Lower leg skin (tissue), 4 donors: ENCODE measurements at regions not wholly inside any gene's neighbourhood (a gene's known extent, or its start where the extent isn't known, plus 50 kb on each side); places are given as distances from the start of the nearest gene placed in this dataset.

ENCODE experiments used
- DNase-seq, 2 donors: peaks; one replicate each; pipeline ENCODE4 v3.0.0-alpha.2; 2019; ENCODE audit warnings: low spot score in 2 of 2
- H3K4me3 ChIP-seq: fragments of 200-600 bp; sonication (generic); 2 replicates; pipeline ENCODE4 v1.5.1; 2017; ENCODE audit warnings: mild to moderate bottlenecking, low read depth; ENCODE audit not compliant: poor library complexity, severe bottlenecking
- CTCF ChIP-seq, 3 donors: fragments of 450-650 bp; IDR thresholded peaks; one replicate each; pipeline ENCODE4 v1.5.1; 2016; ENCODE audit warnings: antibody characterized with exemption in 3 of 3, mild to moderate bottlenecking in 3 of 3, moderate library complexity in 2 of 3
- POLR2A ChIP-seq, 2 donors: fragments of 450-650 bp; IDR thresholded peaks; one replicate each; pipeline ENCODE4 v1.6.1; 2016 to 2017; ENCODE audit warnings: antibody characterized with exemption in 2 of 2, mild to moderate bottlenecking in 1 of 2, moderate library complexity in 1 of 2
- whole genome bisulfite sequencing, 2 donors: methylation state at CpG; one replicate each; pipeline ENCODE4 v1.1.5; 2018; 5-methylcytosine and 5-hydroxymethylcytosine counted together
- intact Hi-C: fragments of 100-400 bp; cut with DNase I; formaldehyde crosslinking; loops from one replicate; pipeline ENCODE4 v1.15.0; 2023; ENCODE audit warnings: low total_unique reads

GRCh38 chr6:100267721-100268123 lies 197.0 kb downstream of the SIM1 start:
- TF ChIP-seq CTCF (IDR thresholded peaks at IDR 0.05) (no peak), POLR2A (IDR thresholded peaks at IDR 0.05) (no peak)
- WGBS, 2 donors, result 68 to 86% methylated on average over 1 of the region's 1 CpG
- intact Hi-C loops, result no loop called here
- no peak overlapping the region for H3K4me3 ChIP-seq
- DNase-seq, result no peak

DNA sequence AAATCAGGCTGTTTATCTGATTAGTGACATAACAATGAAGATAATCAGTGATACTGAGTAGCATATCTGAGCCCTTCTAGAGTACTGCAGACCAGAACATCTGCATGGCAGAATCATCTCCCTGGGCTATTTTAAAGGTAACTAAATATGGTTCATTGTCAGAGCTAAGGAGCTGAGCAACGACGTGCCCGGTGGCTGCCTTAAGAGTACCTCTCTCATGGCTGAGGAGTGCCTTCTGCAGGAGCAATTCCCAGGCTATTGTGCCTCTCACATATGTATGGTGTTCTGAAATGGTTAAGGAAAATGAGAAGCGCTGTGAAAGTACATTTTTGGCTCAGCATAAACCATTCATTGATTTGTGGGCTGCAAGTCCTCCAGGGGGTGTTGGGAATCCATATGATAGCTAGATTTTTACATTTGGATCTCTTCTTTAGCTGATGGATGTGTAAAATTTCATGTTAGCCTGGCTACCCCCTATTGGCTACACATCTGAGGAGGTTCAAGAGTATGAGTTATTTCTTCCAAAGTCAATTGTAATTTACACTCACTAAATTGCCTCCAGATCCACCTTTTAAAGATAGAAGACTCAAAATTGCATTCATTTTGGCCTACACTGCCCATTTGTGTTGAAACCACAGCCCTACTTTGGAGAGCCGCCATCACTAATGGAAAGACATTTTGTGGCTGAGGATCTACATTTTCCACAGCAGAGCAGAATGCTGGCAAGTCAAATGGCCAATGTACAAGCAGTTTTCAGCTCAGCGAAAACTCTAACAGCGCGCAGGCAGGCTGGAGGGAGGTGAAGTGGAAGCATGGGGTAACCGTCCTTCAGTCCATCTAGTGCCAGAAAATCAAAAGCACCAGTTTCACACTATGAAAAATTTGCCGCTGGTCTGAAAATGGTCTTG lies 198.0 kb downstream of the SIM1 start:
- TF ChIP-seq POLR2A (IDR thresholded peaks at IDR 0.05), result no peak
- no peak for TF ChIP-seq CTCF (IDR thresholded peaks at IDR 0.05)
- no peak for DNase-seq

DNA sequence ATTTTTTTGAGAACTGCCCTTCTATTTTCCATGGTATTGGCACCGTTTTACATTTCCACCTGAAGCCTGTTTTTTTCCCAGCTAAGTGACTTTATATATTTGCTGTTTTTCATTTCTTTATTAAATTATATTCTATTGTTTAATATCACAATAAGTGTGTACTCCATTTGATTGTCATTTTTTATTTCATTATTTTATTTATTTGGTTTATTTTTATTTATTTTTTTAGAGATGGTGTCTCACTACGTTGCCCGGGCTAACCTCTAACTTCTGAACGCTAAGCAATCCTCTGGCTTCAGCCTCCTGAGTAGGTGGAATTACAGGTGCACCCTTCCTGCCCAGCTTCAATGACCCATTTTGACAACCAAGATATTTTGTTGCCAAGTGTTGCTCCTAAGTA lies 202.6 kb downstream of the SIM1 start:
- TF ChIP-seq POLR2A (IDR thresholded peaks at IDR 0.05) (no peak), CTCF (IDR thresholded peaks at IDR 0.05) (no peak)
- 93 to 95% methylated on average over 4 of the region's 4 CpGs for WGBS, 2 donors
- DNase-seq, result no peak
- intact Hi-C loops, result no loop called here
- no peak overlapping the region for H3K4me3 ChIP-seq

More for the DNA sequence above, 198.0 kb downstream of the SIM1 start:
- intact Hi-C loops, result no loop called here
- H3K4me3 ChIP-seq, result no peak overlapping the region
- 80 to 87% methylated on average over 10 of the region's 10 CpGs for WGBS, 2 donors

GRCh38 chr6:100261486-100261885 lies 203.2 kb downstream of the SIM1 start:
- WGBS, 2 donors, result 87 to 90% methylated on average over 2 of the region's 2 CpGs
- H3K4me3 ChIP-seq, result no peak overlapping the region
- intact Hi-C loops, result no loop called here
- DNase-seq, result no peak
- no peak for TF ChIP-seq CTCF (IDR thresholded peaks at IDR 0.05)
- no peak for TF ChIP-seq POLR2A (IDR thresholded peaks at IDR 0.05)

GRCh38 chr6:100260584-100260983 lies 204.1 kb downstream of the SIM1 start:
- no peak for DNase-seq
- TF ChIP-seq POLR2A (IDR thresholded peaks at IDR 0.05) (no peak), CTCF (IDR thresholded peaks at IDR 0.05) (no peak)
- intact Hi-C loops, result no loop called here
- no peak overlapping the region for H3K4me3 ChIP-seq

DNA sequence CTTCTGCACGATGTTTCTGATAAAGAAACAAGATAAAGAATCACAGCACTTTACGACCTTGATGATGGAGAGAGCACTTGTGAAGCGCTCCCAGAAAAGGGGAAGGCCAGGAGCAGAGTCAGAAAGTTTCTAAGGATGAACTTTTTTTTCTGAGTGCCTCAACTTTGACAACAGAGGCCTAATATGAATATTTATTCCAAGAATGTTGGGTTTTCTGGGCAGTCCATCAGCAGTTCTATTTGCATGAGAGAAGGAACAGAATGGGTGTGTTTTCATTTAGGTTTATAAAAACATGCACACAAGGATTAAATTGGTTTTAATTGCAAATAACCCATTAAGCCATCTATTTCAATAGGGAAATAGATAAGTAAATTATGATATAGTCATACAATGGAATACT lies 204.9 kb downstream of the SIM1 start:
- WGBS, 2 donors, result 73 to 79% methylated on average over 3 of the region's 3 CpGs
- intact Hi-C loops, result no loop called here
- no peak for DNase-seq
- TF ChIP-seq CTCF (IDR thresholded peaks at IDR 0.05) (no peak), POLR2A (IDR thresholded peaks at IDR 0.05) (no peak)
- H3K4me3 ChIP-seq, result no peak overlapping the region
